ELR (cell line): ENCODE measurements at regions not wholly inside any gene's neighbourhood (a gene's known extent, or its start where the extent isn't known, plus 50 kb on each side); places are given as distances from the start of the nearest gene placed in this dataset.
A peak's percentile ranks its signal among the peaks of the same experiment; 100 is the strongest.
"Not testable (repeated sequence)": the region's sequence is repeated elsewhere in the genome, so short reads cannot be mapped to it uniquely, and the experiment has no call there.

Experiments
- DNase-seq: peaks from one replicate; pipeline ENCODE4 v3.0.0-alpha.2; 2015; ENCODE audit warnings: low read depth

DNA sequence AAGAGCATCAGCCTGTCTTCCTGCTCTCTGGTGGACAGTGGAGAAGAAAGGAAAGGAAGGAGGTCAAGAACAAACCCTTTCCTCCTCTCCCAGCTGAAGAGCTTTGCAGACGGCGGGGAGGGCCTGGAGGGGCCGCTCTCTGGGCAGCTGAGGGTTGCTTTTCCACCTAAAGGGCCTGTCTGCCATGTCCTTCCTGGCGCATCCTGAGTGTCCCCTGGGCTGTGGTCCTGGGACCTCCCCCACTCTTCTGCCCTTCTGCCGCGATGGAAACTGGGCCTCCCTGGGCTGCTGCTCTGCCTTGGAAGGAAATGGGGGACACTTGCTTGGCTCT is 107.0 kb downstream of the ETS2 start:
- no peak for DNase-seq

DNA sequence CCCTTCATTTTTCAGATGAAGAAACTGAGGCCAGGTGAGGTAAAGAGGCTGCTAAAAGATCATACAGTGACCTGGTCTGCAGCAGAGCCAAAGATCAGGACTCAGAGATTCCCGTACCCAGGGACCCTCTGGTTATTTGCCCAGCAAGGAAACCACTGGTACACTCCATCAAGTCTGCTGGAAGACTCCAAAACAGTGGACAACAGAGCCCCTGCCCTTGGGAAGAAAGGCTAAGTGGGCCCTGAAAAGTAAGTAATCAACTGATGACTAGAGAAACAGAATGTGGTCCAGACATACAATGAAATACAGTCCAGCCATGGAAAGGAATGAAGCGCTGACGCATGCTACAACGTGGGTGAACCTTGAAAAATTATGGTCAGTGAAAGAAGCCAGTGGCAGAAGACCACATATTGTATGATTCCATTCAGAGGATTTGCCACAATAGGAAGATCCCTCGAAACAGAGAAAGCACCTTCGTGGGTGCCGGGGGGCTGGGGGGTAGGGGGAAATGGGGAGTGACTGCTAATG is 106.4 kb downstream of the ETS2 start:
- no peak for DNase-seq

DNA sequence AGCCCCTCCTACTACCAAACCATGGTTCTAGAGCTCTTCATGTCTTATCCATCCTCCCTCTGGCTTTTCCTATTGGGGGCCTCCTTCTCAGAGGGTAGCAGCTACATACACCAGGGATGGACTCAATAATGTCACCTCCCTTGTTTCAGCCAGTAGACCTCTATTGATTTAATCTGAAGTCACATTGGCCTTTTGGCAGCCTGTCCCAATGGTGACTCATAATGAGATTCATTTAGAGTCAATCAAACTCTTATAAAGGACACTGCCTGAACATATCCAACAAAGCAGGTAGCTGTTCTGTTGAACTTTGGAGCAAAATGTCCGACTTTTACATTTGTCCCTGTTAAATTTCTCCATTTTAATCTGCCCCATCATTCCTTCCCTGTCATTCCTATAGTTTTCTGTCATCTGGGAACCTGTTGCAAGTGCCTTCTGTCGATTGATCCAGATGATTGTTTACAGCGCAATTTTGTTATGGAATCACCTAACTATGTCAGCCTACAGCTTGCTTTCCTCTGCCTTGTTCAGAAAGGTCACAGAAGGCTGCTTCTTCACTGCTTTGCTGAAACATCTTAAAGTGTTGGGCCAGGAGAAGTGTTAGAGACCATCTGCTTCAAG is 105.9 kb downstream of the ETS2 start:
- no peak for DNase-seq

DNA sequence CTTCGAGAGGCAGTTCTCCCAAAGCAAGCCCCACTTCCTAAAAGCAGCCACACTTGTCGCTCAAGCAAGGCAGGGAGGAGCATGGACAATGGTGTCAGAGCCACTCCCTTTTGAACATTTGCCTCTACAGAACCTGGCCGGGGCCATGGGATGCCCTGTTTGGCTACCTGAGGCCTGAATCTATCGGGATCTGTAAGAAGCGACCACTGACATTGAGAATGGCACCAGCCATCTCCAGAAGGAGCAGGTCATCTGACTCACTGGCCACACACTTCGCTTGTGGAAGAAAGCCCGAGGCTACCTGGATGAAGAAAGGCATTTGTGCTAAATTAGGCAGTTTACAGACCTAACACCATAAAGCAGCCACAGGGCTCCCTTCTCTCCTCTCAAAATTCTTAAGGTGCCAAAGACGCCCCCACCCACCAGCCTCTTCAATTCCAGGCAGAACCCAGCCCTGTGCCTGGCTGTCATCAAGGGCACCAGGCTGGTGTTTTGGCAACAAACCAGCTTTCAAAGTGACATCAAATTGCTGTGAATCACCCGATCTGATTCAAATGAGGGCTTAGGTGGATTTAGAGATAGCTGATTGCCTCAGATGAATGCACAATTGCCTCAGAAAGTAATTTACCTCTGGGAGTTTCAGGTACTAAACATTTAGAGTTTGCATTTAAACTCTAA is 104.8 kb downstream of the ETS2 start:
- peak; percentile 45 for DNase-seq

DNA sequence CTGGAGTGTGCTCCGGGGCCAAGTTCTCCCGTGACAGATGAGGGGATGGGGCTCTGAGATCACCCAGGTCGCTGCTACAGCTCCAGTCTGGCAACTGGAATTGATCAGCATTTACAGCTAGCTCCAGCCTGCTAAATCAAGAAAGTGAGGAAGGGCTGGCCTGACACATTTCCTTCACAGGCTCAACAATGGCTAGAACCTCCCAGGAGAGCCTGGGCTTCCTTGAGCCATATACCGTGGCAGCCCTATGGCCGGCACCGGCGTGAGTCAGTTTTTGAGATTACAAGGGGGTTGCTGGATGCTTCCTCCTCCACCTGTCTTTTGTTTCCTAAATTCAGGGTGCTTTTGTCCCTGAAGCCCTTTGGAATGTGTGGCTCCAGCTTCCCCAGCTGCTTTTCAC is 104.2 kb downstream of the ETS2 start:
- no peak for DNase-seq

GRCh38 chr21:38909109-38909508 is 103.4 kb downstream of the ETS2 start:
- DNase-seq: no peak

DNA sequence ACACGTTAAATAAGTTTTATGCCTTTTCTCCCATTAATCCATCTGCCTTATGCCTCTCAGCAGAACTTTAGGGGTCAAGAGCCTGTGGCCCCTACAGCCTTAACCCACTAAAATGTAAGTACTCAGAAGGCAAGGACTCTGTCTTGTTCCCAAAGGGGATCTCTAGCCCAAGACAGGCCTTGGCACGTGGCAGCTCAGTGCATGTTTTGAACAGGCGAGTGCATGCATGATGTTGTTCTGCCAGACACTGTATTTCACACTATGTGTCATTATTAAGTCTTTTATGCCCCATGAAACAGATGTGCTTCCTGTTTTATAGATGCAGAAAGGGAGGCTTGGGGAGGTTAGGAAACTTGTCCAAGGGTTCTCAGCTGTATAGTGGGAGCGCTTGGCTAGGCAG is 102.8 kb downstream of the ETS2 start:
- no peak for DNase-seq

- no peak for DNase-seq
Observed at GRCh38 chr21:38905752-38906151, 100.0 kb downstream of the ETS2 start.

- DNase-seq: no peak
Observed at GRCh38 chr21:38905328-38905727, 99.6 kb downstream of the ETS2 start.

- no peak for DNase-seq
Observed at GRCh38 chr21:38903690-38904139, 98.0 kb downstream of the ETS2 start.

DNA sequence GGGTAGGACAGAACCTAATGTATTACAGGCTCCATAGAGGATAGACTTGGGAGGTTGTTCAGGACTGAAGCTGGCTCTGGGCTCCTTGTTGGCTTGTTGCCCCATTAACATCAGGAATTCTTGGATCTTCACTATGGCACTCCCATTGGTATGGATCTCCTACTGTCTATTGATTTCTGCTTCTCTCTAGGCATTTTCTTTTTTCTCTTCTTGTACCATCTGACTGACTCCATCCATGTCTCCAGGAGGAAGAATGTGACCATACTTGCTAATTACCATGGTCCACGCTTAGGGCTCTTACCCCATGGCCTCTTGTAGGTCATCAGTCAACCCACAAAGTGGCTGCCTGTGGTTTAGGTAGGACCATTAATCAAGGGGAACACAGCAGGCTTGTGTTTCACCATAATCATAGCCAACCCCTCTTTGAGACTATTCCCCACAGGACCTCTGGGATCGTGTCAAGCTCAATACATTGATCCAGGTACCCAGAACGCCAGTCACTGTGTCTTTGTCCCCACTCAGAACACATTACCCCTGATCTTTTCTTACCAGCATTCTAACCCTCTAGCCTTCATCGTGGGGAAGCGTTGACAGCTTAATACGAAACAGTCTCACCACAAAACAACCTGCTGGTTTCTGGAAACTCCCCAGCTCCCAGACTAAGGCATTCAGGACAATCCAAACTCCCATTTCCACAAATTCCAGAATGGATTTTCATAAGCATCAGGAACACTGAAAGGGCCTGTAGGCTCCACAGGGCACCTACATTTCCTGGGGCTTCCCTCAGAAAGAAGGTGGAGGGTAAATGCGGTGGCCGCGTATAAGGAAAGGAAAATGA is 97.1 kb downstream of the ETS2 start:
- DNase-seq: no peak

- no peak for DNase-seq
Observed at GRCh38 chr21:38900499-38900898, 94.8 kb downstream of the ETS2 start.

GRCh38 chr21:38899985-38900384 is 94.3 kb downstream of the ETS2 start:
- DNase-seq: not testable (repeated sequence)

DNA sequence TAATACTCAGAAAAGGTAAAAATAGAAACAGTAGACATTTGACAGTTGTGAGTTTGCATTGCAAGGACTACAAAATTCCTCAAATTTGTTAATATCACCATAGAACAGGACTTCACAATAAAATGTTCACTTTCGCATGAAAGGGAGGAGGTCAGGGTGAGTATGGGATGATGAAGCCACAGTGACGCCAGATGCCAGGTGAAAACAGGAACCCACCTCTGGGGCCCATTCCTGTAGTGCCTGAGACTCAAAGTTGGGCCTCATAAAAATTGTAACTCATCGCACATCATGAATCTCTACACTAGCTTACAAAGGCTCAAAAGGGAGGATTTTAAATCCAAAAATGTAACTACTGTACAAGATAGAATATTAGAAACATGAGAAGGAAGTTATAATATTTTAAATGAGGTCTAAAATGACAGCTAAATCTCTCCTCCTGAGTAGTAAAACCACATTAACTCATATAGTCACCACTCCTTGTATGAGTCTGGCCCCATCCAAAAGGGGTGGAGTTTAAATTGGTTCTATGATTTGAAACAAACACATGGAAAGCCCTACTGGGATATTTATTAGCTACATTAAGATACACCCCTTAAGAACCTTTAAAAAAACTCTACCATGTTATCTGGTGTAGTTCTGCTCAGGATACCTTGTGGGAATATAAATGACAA is 93.7 kb downstream of the ETS2 start:
- no peak for DNase-seq

DNA sequence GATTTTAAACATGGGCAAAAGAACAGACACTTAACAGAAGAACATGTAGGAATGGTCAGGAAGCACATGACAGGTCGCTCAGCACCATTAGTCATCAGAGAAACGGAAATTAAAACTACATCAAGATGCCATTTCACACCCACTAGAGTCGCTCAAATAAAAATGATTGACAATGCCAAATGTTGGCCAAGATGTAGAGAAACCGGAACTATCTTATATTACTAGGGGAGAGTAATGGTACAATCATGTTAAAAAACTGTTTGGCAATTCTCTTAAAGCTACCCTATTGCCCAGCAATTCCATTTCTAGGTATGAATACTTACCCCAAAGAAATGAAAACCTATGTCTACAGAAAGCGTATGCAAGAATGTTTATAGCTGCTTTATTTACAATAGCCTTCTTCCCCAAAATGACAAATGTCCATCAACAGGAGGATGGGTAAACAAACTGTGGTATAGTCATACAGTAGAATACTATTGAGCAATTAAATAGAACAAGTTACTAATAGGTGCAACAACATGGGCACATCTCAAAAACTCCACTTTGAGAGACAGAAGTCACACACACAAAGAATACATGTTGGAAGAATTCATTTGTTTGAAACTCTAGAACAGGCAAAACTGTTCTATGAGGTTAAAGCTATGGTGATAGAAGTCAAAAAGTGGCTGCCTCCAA is 92.8 kb downstream of the ETS2 start:
- DNase-seq: peak; percentile 26

- DNase-seq: no peak
Observed at GRCh38 chr21:38897532-38898421, 92.0 kb downstream of the ETS2 start.

GRCh38 chr21:38894899-38895298 is 89.2 kb downstream of the ETS2 start:
- DNase-seq: no peak

DNA sequence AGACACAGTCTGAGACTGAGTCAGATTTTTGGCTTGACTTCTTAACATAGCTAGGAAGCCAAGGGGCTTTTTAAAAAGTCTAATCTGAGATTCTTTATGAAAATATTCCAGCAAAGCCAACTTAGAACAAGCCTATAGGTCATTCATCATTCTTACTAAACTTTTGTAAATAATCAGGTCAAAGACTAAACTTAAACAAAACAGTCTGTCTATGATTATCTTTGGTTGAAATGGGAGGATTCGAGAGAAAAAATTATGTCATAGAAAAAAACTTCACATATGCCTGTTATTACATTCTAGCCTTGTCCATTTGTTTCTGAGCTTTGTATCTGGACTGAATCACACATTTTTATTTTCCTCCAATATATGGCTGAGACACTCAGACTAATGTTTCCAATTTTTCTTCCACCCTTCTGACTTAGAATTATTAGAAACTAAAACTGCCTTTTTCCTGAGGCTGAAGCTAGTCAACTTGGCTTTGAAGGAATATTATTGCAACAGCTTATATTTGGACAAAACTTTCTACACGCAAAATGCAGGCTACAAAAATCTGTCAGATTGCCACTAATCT is 83.3 kb downstream of the ETS2 start:
- no peak for DNase-seq

GRCh38 chr21:38887749-38888148 is 82.0 kb downstream of the ETS2 start:
- DNase-seq: no peak

GRCh38 chr21:38887062-38887686 is 81.4 kb downstream of the ETS2 start:
- no peak for DNase-seq
